HepG2 (cell line): ENCODE measurements at regions not wholly inside any gene's neighbourhood (a gene's known extent, or its start where the extent isn't known, plus 50 kb on each side); places are given as distances from the start of the nearest gene placed in this dataset.
A peak's percentile ranks its signal among the peaks of the same experiment; 100 is the strongest.

Source experiments
- ATRX ChIP-seq: sonication (generic); formaldehyde crosslinking; IDR thresholded peaks from 2 replicates; pipeline ENCODE4 v1.4.0; 2020; ENCODE audit warnings: missing genetic modification reagents, borderline replicate concordance
- DRAP1 ChIP-seq: IDR thresholded peaks from 2 replicates; pipeline ENCODE4 v1.6.1; 2016; ENCODE audit warnings: missing genetic modification reagents, missing compliant biosample characterization
- EEA1 ChIP-seq: sonication (generic); formaldehyde crosslinking; IDR thresholded peaks from 2 replicates; pipeline ENCODE4 v1.5.1; 2020; ENCODE audit warnings: mild to moderate bottlenecking, missing genetic modification reagents, borderline replicate concordance
- FLYWCH1 ChIP-seq: sonication (generic); formaldehyde crosslinking; IDR thresholded peaks from 2 replicates; pipeline ENCODE4 v1.8.1; 2023; ENCODE audit warnings: mild to moderate bottlenecking, missing genetic modification reagents
- KDM5A ChIP-seq: fragments of 200-600 bp; sonication (generic); IDR thresholded peaks from 2 replicates; pipeline ENCODE4 v1.7.0; 2018; ENCODE audit warnings: antibody characterized with exemption, mild to moderate bottlenecking, low read length, borderline replicate concordance
- PCBP2 ChIP-seq: fragments of 200-400 bp; formaldehyde crosslinking; optimal IDR thresholded peaks from 2 replicates; pipeline ENCODE3; 2018; ENCODE audit warnings: low read length, low read depth; ENCODE audit not compliant: poor library complexity, severe bottlenecking
- SMARCE1 ChIP-seq: fragments of 450-650 bp; IDR thresholded peaks from 2 replicates; pipeline ENCODE4 v1.6.1; 2017; ENCODE audit warnings: borderline replicate concordance
- SSRP1 ChIP-seq: IDR thresholded peaks from 2 replicates; pipeline ENCODE4 v1.6.1; 2016; ENCODE audit warnings: control low read depth
- TRIM22 ChIP-seq: fragments of 450-650 bp; IDR thresholded peaks from 2 replicates; pipeline ENCODE4 v1.6.1; 2017
- ZNF142 ChIP-seq: sonication (generic); formaldehyde crosslinking; IDR thresholded peaks from 2 replicates; pipeline ENCODE4 v1.4.0; 2020; ENCODE audit warnings: missing genetic modification reagents
- ZNF367 ChIP-seq: sonication (generic); formaldehyde crosslinking; IDR thresholded peaks from 2 replicates; pipeline ENCODE4 v1.4.0; 2020; ENCODE audit warnings: missing genetic modification reagents, borderline replicate concordance
- ZNF468 ChIP-seq: sonication (generic); formaldehyde crosslinking; IDR thresholded peaks from 2 replicates; pipeline ENCODE4 v1.8.0; 2022; ENCODE audit warnings: mild to moderate bottlenecking, moderate library complexity, missing genetic modification reagents
- ZNF646 ChIP-seq: sonication (generic); formaldehyde crosslinking; IDR thresholded peaks from 2 replicates; pipeline ENCODE4 v1.9.0; 2021; ENCODE audit warnings: mild to moderate bottlenecking, missing genetic modification reagents
- ZNF780A ChIP-seq: sonication (generic); formaldehyde crosslinking; IDR thresholded peaks from 2 replicates; pipeline ENCODE4 v1.8.0; 2022; ENCODE audit warnings: mild to moderate bottlenecking, missing genetic modification reagents, moderate library complexity
- ZNF839 ChIP-seq: sonication (generic); formaldehyde crosslinking; IDR thresholded peaks from 2 replicates; pipeline ENCODE4 v1.4.0; 2020; ENCODE audit warnings: missing genetic modification reagents, mild to moderate bottlenecking, borderline replicate concordance

GRCh38 chr21:43343095-43343991 is 83.6 kb downstream of the SIK1 start (continued):
- TF ChIP-seq ZNF142 (CRISPR knock-in tag) (peak; percentile 57; the same call in 1 of the 2 replicates), SMARCE1 (no peak), ZNF780A (no peak), TRIM22 (no peak), ZNF367 (CRISPR knock-in tag) (no peak; the same call in 1 of the 2 replicates), FLYWCH1 (CRISPR knock-in tag) (no peak), ZNF468 (CRISPR knock-in tag) (no peak), ATRX (no peak), DRAP1 (peak; percentile 80), SSRP1 (CRISPR knock-in tag) (no peak), EEA1 (CRISPR knock-in tag) (no peak; the same call in 1 of the 2 replicates), PCBP2 (no peak), ZNF839 (CRISPR knock-in tag) (no peak), KDM5A (no peak), ZNF646 (CRISPR knock-in tag) (no peak; the same call in 1 of the 2 replicates)
